GM18499 (cell line): ENCODE measurements at regions not wholly inside any gene's neighbourhood (a gene's known extent, or its start where the extent isn't known, plus 50 kb on each side); places are given as distances from the start of the nearest gene placed in this dataset.

ENCODE experiments used
- ATAC-seq: cut with Tn5 transposase; IDR thresholded peaks from one replicate; pipeline ENCODE4 v1.9.1; 2021; ENCODE audit warnings: moderate number of reproducible peaks; ENCODE audit not compliant: insufficient read depth, unreplicated experiment

DNA sequence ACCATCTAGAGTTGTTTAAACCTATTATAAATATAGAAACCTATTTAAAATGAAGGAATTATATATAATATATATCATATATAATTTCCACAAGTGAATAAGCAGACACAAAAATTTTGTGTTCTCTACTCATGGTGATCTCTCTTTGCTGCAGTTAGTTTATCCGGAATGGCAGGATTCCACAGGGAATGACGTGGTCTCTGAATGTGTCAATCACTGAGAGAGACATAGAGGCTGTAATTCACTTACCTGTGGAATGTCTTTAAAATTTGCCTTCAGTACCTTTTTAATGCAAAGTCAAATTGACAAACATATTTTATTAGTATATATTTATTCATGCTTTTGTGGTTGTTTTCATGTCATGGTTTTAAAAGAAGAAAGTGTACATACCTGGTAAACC is 669.3 kb downstream of the NLGN4X start:
- no peak for ATAC-seq

DNA sequence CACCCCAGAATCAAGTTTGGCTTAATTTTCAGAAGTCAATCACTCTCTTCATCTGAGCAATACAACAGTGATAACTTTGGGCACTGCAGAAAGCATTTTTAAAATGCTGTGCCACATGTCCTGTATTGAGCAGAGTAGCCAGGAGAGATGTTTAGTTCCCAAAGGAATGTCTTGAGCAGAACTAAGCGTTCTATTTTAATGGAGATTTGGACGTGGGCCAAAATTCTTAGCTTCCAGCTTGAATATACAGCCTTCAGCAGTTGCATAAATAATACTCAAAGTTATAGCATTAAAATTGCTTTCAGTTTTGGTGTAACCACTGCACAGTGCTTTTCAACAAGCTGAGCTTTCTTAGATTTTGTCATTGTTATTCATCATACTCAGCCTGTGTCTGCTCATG is 679.2 kb downstream of the NLGN4X start:
- no peak for ATAC-seq

DNA sequence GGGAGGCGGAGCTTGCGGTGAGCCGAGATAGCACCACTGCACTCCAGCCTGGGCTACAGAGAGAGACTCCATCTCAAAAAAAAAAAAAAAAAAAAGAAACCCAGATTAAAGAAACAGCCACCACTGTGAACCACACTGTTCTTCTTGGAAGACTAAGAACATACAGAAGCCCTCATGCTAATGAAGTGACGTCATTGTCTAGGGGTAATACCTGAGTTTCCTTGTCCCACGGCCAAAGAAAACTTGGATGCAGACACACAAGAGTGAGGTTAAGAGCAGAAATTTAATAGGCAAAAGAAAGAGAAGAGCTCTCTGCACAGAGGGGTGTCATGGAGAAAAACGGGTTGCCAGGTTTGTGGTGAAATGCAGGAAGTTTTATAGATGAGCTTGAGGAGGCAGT is 691.6 kb downstream of the NLGN4X start:
- ATAC-seq: no peak

DNA sequence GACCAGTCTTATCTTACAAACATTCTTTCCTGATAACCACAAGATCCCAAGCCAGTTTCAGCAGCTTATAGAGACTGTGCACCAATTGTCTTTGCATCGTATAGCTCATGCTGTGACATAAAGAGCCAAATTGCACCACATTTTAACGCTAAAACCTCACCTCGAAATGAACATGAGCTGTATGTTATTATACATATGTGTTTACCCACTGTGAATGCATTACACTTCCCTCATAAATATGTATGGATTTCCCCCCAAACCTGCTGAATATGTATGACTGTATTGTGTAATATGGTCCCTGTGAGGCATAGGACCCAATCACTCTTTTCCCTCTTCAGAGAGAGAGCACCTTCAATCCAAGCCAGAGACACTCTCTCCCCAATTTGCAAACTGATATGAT is 692.4 kb downstream of the NLGN4X start:
- no peak for ATAC-seq

DNA sequence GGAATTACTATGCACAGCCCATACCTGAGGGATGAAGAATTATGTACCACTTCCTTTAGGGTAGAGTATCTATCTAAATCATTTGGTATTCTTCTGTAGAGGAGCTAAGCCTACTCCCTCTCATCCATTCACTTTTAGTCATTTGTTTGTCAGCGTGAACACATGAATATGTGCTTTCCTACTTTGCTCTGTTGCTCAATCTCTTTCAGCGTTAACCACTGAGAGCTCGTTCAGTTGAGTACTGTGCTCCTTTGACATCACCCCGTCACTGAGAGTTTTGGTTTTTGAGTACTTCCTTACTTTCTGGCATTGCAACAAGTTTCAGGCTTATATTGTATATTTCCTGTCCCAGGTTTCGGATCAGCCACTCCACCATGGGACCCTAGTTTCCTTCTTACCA is 700.6 kb downstream of the NLGN4X start:
- ATAC-seq: no peak

DNA sequence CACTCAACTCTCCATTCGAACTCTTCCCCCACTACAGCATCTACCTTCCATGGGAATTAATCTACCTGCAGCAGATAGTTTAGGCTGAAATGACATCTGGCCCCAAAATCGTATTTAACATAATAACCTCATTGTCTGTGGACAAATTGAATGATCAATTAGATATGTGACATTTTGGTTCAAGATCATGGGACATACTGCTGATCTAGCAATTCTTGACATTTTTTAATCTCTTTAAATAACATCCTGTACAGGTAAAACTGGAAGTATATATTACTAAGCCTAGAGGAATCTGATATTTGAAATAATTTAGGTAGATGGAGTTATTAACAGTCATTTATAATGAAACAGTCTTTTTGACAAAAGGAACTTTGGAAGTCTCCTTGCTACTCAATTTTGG is 702.5 kb downstream of the NLGN4X start:
- no peak for ATAC-seq

DNA sequence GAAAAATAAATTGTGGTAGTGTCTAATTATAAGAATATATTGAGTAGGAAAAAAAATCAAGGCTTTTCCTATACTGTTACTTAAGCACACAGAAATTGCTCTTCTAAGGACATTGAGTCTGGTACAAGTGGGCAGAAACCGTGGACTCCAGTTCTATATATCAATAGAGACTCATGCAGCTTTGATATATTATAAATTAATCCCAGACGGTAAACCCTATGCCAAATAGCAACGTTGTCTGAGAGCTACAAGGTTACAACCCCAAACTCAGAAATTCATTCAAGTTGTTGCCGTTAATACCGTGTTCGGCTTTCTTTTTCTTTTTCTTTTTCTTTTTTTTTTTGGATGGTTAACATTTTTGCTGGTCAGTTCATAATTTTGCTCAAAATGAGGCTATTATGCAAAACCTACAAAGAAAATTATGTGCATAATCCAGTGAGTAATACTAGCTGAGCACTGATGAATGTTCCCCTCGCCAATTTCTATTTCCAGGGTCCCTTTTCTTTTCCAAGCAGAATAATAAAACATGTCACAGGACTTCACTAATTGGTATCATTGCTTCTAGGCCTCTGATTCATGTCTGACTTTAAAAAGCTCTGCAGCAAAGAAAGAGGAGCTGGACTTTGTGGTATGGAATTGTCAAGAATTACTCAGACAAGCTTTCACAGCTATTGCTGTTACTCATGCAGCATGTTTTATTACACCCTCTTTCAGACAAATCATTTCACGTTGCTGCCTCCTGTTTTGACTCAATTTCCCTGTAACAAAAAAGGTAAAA is 737.7 kb downstream of the NLGN4X start:
- ATAC-seq: no peak

DNA sequence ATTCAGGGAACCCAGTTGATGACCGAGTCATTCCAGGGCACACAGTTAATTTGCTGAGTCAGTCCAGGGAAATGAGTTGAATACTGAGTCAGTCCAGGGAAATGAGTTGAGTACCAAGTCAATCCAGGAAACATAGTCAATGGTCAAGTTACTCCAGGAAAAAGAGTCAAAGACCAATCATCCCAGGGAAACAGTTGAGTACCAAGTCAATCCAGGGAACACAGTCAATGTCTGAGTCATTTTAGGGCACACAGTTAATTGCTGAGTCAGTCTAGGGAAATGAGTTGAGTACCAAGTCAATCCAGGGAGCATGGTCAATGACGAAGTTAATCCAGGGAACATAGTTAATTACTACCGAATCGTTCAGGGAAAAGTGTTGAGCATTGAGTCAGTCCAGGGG is 754.4 kb downstream of the NLGN4X start:
- no peak for ATAC-seq

DNA sequence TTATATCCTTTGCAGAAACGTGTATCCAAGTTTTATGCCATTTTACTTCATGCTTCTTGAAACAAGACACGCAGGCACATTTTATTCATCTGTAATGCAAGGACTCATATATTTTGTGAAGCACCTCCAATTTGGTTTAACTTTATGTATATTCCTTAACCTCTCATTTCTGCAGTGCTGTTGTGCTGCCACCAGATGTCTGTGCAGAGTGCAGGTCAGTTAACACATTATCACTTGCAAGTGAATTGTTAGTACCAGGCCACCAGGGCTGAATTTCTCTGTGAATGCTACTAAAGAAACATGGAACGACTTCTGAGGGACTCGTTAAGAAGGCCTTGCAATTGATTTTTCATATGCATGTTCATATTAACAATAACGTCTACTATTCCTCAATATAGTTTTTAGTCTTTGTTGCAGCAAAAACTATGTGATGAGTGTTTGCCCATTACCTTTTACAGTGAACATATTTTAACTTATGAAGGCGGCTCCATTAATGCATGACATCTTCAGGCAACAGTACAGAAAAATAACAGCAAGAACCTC is 770.3 kb downstream of the NLGN4X start:
- no peak for ATAC-seq

DNA sequence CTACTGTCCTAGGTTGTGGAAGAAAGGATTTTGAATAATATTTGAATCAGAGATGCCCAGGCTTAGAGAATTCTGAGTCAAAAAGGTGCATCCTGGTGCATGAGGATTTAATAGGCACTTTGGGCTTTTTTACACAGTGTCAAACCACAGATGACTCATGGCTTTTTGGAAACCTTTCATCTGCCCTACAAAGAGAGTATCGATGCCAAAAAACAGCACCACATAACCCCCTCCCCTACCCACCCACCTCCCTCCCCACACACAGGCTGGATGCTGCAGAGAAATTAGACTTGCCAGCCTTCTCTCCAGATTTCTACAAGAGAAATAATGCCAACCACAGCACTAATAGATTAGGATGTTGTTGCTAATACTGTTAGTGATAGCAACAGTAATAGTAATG is 779.3 kb downstream of the NLGN4X start:
- no peak for ATAC-seq

DNA sequence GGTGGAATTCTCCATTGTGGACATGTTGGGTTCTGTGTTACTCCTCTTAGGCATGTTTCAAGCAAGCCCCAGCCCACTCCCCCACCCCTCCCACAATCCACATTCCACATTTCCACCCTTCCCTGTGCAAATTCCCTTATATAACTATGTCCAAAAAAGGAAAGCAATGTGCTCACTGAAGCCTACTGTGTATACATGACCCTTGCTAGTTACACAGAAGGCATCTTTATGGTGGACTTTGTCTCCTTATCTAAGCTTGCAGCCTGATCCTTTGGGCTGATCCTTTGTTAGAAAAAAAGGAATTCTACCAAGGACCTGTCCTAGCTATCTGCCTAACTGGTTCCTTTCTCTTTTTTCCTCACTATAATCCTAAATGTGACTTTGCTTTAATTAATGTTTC is 796.8 kb downstream of the NLGN4X start:
- ATAC-seq: no peak

DNA sequence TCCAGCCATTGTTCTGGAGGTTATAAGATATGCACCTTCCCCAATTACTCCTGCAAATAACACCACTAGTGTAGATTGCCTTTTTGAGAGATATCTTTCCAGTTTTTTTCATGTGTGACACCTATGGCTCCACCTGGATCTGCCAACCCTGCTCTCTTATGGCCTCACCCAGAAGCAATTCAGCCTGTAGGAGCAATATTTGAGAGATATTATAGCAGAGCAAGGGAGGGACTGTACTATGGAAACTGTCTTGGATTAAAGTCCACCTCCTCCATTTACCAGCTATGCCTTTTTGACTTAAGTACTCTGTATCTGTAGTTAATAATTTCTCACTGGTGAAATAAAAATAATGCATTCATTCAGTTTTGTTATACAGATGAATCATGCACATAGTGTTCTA is 803.5 kb downstream of the NLGN4X start:
- no peak for ATAC-seq

DNA sequence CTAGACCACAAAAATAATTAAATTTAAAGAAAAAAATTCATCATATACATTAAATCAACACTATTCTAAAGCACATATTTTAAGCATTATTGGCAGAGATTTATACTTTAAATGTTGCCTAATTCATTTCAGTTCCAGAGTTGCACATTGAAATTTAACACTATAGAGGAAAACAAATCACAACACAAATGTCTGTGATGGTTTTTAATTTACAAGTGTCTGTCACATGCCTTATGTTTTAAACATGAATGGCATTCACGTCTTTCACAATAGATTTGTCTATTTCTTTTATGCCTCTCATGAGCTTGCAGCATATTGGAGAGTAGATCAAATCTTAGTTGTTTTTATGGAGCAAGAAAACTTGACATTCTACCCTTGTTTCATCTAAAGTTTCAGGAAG is 811.3 kb downstream of the NLGN4X start:
- no peak for ATAC-seq

DNA sequence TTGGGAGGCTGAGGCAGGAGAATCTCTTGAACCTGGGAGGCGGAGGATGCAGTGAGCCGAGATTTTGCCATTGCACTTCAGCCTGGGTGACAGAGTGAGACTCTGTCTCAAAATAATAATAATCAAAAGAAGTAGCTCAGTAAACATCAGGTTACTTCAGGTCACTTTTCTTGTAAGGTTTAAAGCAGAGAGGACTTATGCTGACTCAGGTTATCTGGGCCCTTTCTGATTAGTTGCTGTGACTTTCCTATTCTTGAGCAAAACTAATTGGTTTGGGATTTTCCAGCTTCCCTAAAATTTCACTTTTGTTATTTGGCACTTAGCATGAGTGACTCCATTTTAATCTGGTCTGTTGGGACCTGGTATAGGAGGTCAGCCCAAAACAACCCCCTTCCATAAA is 812.9 kb downstream of the NLGN4X start:
- ATAC-seq: no peak

DNA sequence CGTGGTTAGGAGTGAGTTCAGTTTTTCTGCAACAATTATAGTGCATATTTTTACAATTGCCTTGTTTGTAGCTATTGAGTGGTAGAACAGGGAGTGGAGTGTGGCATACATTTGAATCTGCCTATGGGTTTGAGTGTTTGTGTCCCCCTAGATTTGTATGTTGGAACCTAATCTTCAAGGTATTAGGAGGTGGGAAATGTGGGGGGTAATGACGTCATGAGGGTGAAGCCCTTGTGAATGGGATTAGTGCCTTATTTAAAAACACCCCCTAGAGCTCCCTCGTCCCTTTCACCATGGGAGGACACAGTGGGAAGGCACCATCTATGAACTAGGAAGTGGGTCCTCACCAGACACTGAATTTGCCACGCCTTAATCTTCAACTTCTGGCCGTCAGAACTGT is 819.6 kb downstream of the NLGN4X start:
- ATAC-seq: no peak

DNA sequence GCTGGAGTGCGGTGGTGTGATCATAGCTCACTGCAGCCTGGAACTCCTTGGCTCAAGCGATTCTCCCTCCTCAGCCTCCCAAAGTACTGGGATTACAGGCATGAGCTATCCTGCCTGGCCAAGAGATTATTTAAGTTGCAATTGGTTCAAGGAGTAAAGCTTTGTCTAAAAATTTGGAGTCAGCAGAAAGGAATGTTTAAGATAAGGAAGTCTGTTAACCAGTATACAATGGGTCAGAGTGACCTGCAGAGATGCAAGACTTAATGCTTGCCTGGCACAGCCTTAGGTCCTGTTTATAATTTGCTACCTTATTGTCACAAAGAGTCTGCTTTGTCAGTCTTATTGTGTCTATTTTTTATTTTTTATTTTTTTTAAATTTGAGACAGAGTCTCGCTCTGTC is 826.2 kb downstream of the NLGN4X start:
- no peak for ATAC-seq

DNA sequence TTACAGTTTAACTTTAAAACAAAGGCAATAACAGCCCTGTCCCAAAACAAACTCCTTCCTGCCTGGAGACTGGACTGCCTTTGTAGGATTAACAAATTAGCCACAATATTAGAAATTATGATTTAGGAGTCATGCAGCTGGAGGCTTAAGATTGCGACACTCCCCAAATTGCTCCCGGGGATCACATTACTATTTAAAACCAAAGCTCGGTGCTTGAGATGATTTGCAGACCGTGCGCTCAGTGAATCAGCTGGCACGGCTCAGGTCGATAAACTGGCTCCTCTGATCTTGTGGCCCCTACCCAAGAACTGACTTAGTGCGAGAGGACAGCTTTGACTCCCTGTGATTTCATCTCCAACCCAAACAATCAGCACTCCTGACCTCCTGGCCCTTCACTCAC is 829.3 kb downstream of the NLGN4X start:
- ATAC-seq: no peak

DNA sequence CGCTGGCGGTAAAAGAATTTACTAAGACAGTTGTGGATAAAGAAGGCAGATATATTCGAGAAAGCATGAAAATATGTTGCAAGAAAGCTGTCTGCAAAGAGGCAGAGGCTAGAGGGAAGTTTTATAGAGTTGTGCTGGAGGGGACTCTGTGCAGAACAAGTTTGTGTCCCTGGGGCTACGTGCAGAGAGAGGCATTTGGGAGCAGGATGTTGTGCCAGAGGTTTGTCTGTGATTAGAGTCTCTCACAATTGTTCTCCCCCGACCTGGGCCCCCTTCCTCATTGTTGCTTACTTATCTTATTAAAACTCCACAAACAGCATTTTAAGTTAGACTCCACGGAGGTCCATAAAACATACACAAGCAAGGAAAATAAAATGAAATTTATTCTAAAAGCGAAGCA is 831.3 kb downstream of the NLGN4X start:
- ATAC-seq: no peak

DNA sequence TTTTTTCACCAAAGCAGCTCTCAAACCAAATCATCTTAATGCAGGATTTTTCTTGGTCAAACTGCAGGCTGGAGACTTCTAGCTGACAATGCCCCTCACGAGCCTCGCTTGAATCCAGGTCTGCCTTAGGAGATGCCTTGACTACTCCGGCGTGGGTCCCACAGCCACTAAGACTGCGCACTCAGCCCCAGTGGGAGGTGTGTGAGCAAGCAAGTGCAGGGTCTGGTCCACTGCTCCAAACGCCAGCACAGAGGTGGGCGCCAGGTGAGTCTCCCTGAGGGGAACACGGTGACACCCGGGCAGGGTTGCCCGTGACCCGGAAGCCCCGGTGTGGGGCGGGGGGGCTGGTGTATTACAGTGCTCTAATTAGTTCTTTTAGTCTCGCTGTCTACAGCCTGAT is 838.3 kb downstream of the NLGN4X start:
- ATAC-seq: no peak

DNA sequence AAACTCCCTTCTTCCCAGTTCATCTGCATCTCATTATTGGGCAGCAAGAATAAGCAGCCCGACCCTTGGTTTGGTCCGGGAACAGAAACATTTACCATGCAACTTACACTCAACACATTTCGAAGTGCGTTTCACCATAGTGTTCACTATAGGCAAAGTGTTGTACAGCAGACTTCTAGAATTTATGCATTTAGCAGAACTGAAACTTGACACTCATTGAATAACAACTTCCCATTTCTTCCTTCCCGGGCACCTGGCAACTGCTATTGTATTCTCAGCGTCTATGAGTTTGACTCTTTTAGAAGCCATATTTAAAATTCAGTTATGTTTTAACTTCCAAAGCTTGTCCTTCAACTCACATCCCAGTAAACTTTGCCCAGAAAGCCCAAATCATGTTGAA is 840.6 kb downstream of the NLGN4X start:
- no peak for ATAC-seq

DNA sequence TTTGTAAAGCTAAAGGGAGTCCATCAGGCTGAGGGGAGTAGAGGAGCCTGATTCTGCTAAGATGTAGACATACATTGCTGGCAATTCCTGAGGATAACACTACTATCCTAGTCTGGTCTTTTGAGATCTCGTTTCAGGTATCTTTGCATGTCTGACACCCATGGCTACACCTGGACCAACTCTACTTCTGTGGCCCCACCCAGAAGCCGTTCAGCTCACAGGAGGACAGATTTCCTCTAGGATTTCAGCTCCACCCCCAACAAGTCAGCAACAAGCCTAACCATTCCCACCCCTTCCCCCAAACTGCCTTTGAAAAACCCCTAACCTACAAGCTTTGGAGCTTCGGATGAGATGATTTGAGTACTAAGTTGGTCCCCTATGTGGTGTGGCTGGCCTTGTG is 848.2 kb downstream of the NLGN4X start:
- no peak for ATAC-seq

DNA sequence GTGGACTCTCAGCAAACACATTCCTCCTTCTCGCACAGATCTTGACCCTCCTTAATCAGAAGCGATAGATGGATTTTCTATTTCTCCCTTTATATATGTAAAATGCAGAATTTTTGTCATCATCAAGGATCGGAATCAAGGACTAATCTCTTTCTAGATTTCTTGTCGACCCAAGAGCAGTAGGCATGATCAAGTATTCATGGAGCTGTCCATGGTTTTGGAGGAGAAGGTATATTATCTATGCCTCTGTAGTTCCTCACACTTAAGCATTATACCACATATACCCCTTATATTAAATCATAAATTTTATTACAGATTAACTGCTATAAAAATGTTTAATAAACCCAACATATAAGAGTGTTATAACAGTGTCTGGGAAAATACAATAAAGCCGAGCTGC is 886.8 kb downstream of the NLGN4X start:
- no peak for ATAC-seq
